PFSK-1 (cell line): ENCODE measurements at regions not wholly inside any gene's neighbourhood (a gene's known extent, or its start where the extent isn't known, plus 50 kb on each side); places are given as distances from the start of the nearest gene placed in this dataset.

Source experiments
- FOXP2 ChIP-seq: optimal IDR thresholded peaks from 2 replicates; pipeline ENCODE3; 2011; ENCODE audit warnings: borderline replicate concordance, control low read depth, inconsistent platforms; ENCODE audit not compliant: insufficient read depth; ENCODE audit errors: extremely low read length, extremely low read depth
- POLR2AphosphoS5 ChIP-seq: IDR thresholded peaks from 2 replicates; pipeline ENCODE4 v1.6.1; 2012; ENCODE audit warnings: low read depth, mild to moderate bottlenecking, control low read depth, low read length, moderate library complexity
- SIN3A ChIP-seq: IDR thresholded peaks from 2 replicates; pipeline ENCODE4 v1.6.1; 2012; ENCODE audit warnings: mild to moderate bottlenecking, low read length, moderate library complexity, borderline replicate concordance; ENCODE audit not compliant: insufficient read depth
- TAF1 ChIP-seq: IDR thresholded peaks from 2 replicates; pipeline ENCODE4 v1.6.1; 2012; ENCODE audit warnings: low read length, control low read depth, borderline replicate concordance; ENCODE audit not compliant: insufficient read depth
- TF ChIP-seq, protein P1 (sequence below), 2 experiments: IDR thresholded peaks; 2 replicates each; pipeline versions ENCODE4 v1.6.1 to v1.8.0; 2011 to 2012; ENCODE audit warnings: low read depth in 2 of 2, low read length in 2 of 2, control low read depth in 1 of 2, inconsistent platforms in 1 of 2, mild to moderate bottlenecking in 1 of 2, moderate library complexity in 1 of 2; ENCODE audit not compliant: insufficient read depth in 1 of 2

DNA sequence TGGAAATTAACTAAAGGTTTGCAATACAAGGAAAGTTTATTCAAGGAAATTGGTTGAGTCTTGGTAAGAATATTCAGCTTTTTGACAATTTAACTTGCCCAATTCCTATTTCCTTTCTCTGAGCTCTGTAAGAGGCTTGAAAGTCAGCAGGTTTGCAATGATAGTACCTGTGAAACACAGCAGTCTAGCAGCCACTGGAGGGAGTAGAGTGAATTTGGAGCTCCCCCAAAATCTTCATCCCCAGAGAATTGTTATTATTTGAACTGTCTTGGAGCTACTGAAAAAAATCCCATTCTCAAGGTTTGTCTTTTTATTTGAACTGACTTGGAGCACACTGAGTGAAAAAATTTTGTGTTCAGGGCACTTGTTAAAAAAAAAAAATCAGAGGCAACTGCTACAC is 654.2 kb upstream of the PKN2 start:
- TF ChIP-seq TAF1 (no peak), SIN3A (no peak), FOXP2 (no peak), POLR2AphosphoS5 (no peak)
- TF ChIP-seq, protein P1, sequence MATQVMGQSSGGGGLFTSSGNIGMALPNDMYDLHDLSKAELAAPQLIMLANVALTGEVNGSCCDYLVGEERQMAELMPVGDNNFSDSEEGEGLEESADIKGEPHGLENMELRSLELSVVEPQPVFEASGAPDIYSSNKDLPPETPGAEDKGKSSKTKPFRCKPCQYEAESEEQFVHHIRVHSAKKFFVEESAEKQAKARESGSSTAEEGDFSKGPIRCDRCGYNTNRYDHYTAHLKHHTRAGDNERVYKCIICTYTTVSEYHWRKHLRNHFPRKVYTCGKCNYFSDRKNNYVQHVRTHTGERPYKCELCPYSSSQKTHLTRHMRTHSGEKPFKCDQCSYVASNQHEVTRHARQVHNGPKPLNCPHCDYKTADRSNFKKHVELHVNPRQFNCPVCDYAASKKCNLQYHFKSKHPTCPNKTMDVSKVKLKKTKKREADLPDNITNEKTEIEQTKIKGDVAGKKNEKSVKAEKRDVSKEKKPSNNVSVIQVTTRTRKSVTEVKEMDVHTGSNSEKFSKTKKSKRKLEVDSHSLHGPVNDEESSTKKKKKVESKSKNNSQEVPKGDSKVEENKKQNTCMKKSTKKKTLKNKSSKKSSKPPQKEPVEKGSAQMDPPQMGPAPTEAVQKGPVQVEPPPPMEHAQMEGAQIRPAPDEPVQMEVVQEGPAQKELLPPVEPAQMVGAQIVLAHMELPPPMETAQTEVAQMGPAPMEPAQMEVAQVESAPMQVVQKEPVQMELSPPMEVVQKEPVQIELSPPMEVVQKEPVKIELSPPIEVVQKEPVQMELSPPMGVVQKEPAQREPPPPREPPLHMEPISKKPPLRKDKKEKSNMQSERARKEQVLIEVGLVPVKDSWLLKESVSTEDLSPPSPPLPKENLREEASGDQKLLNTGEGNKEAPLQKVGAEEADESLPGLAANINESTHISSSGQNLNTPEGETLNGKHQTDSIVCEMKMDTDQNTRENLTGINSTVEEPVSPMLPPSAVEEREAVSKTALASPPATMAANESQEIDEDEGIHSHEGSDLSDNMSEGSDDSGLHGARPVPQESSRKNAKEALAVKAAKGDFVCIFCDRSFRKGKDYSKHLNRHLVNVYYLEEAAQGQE (IDR thresholded peaks at IDR 0.05; ENCODE audit: insufficient read depth in 1 of 2, low read depth in 2 of 2, low read length in 2 of 2) = no peak

DNA sequence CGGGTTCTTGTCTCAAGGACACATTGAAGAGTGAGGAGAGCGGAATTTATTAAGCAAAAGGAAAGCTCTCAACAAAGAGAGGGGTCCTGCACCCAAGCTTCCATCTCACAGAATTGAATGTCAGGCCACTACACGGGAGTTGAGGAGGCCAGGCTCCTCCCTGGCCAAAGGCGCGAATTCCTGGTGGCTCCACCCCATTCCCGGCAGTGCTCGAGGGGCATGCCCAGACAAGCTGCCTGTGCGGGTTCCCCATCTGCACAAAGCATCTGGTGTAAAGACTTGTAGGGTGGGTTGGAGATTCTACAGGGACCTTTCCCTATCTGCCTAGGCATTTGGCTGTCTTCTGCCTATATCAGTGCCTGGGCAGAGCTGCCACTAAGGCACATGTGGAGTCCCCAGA is 648.5 kb upstream of the PKN2 start:
- TF ChIP-seq SIN3A (no peak), POLR2AphosphoS5 (no peak), TAF1 (no peak), FOXP2 (no peak)
- TF ChIP-seq, protein P1 (IDR thresholded peaks at IDR 0.05; ENCODE audit: insufficient read depth in 1 of 2, low read depth in 2 of 2, low read length in 2 of 2) = no peak

DNA sequence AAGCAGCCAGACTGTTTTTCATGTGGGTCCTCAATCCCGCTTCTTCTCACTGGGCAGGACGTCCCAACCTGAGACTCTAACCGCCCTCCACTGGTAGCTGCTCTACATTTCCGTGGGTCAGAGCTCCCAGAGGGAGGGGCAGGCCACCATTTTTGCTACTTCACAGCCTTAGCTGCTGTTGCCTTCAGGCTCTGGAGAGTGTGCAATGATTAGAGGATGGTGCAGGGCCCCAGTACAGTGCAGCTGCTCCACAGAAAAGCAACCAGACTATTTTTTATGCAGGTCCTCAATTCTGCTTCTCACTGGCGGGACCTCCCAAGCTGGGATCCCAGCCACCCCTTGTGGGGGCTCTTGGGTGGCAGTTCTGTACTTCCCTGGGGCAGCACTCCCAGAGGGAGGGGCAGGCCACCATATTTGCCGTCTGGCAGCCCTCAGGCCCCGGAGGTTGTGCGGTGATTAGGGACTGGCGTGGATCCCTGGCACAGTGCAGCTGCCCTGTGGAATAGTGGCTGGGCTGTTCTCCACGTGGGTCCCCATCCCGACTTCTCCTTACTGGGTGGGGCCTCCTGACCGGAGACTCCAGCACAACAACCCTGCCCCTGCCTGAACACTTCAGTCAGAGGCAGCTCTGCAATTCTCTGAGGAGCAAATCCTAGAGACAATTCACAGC is 647.6 kb upstream of the PKN2 start:
- TF ChIP-seq FOXP2 = no peak
- TF ChIP-seq, protein P1 (IDR thresholded peaks at IDR 0.05; ENCODE audit: insufficient read depth in 1 of 2, low read depth in 2 of 2, low read length in 2 of 2) = no peak
- no peak for TF ChIP-seq POLR2AphosphoS5
- TF ChIP-seq TAF1 = no peak
- no peak for TF ChIP-seq SIN3A

DNA sequence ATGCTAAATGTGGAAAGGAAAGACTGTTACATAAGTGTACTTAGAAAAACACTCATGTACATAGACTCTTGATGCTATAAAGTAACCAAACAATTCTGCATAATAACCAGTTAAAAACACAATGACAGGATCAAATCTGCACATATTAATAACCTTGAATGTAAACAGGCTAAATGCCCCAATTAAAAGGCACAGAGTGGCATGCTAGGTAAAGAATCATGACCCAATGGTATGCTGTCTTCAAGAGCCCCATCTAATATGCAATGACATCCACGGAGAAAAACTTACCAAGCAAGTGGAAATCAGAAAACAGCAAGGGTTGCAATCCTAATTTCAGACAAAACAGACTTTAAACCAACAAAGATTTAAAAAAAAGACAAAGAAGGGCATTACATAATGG is 644.8 kb upstream of the PKN2 start:
- TF ChIP-seq SIN3A = no peak
- no peak for TF ChIP-seq FOXP2
- TF ChIP-seq, protein P1 (IDR thresholded peaks at IDR 0.05; ENCODE audit: insufficient read depth in 1 of 2, low read depth in 2 of 2, low read length in 2 of 2) = no peak
- TF ChIP-seq POLR2AphosphoS5 = no peak

DNA sequence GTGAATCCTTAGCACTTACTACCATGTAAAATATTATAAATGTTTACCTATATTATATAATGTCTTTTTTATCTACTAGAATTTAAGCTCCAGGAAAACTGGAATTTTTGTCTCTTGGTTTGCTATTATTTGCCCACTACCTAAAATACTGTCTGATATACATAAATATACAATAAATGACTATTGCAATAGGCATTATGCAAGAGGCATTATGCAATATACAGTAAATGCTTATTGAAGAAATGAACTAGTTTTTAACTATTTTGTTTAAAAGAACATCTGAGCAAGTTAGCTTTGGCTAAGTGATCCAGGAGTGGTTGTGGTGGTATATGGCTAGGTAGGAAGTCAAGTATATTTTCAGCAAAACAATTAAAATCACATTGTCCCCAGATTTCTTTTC is 640.2 kb upstream of the PKN2 start:
- TF ChIP-seq SIN3A = no peak
- no peak for TF ChIP-seq FOXP2
- no peak for TF ChIP-seq TAF1
- TF ChIP-seq, protein P1 (IDR thresholded peaks at IDR 0.05; ENCODE audit: insufficient read depth in 1 of 2, low read depth in 2 of 2, low read length in 2 of 2) = no peak
- TF ChIP-seq POLR2AphosphoS5 = no peak
